Fibroblast of lung (primary cell): ENCODE measurements at regions not wholly inside any gene's neighbourhood (a gene's known extent, or its start where the extent isn't known, plus 50 kb on each side); places are given as distances from the start of the nearest gene placed in this dataset.

Experiments used
- DNase-seq, 2 donors: peaks; one replicate each; pipeline versions ENCODE4 v3.0.0 to v3.0.0-alpha.2; 2010; ENCODE audit warnings: low read depth in 2 of 2
- H2AFZ ChIP-seq: 2 replicates; pipeline ENCODE4 v1.5.1; 2012; ENCODE audit warnings: low read length, control low read depth, inconsistent platforms
- H3K27ac ChIP-seq: 2 replicates; pipeline ENCODE4 v1.5.1; 2011; ENCODE audit warnings: low read length, control low read depth; ENCODE audit not compliant: insufficient read depth
- H3K27me3 ChIP-seq: 2 replicates; pipeline ENCODE4 v1.5.1; 2011; ENCODE audit warnings: mild to moderate bottlenecking, low read length; ENCODE audit not compliant: control insufficient read depth, insufficient read depth
- H3K36me3 ChIP-seq: 2 replicates; pipeline ENCODE4 v1.5.1; 2011; ENCODE audit warnings: low read length; ENCODE audit not compliant: control insufficient read depth, insufficient read depth
- H3K4me1 ChIP-seq: 2 replicates; pipeline ENCODE4 v1.5.1; 2011; ENCODE audit warnings: low read length; ENCODE audit not compliant: control insufficient read depth, insufficient read depth; ENCODE audit errors: extremely low read depth
- H3K4me2 ChIP-seq: 2 replicates; pipeline ENCODE4 v1.5.1; 2011; ENCODE audit warnings: low read length, control low read depth; ENCODE audit not compliant: insufficient read depth; ENCODE audit errors: extremely low read depth
- H3K4me3 ChIP-seq, 4 experiments: fragments of 200-600 bp in 1 of 4; sonication (generic) in 1 of 4; replicated peaks in 1 of 4; 2 replicates each; pipeline ENCODE4 v1.5.1; 2011 to 2016; ENCODE audit warnings: low read length in 4 of 4, low read depth in 3 of 4, mild to moderate bottlenecking in 3 of 4, control low read depth in 2 of 4, inconsistent platforms in 1 of 4, mixed read lengths in 1 of 4; ENCODE audit not compliant: insufficient read depth in 1 of 4; ENCODE audit errors: control extremely low read depth in 1 of 4
- H3K79me2 ChIP-seq: 2 replicates; pipeline ENCODE4 v1.5.1; 2012; ENCODE audit warnings: mild to moderate bottlenecking, low read length, inconsistent platforms; ENCODE audit not compliant: control insufficient read depth, insufficient read depth
- H3K9ac ChIP-seq: 2 replicates; pipeline ENCODE4 v1.5.1; 2011; ENCODE audit warnings: mild to moderate bottlenecking, low read length, control low read depth; ENCODE audit not compliant: insufficient read depth
- H3K9me3 ChIP-seq: 2 replicates; pipeline ENCODE4 v1.5.1; 2012; ENCODE audit warnings: low read depth, low read length; ENCODE audit not compliant: control insufficient read depth, insufficient read depth
- H4K20me1 ChIP-seq: 2 replicates; pipeline ENCODE4 v1.5.1; 2011; ENCODE audit warnings: low read length; ENCODE audit not compliant: control insufficient read depth, insufficient read depth; ENCODE audit errors: extremely low read depth
- CTCF ChIP-seq, 2 donors: IDR thresholded peaks in 1 of 2; conservative IDR thresholded peaks in 1 of 2; 1 replicate in 1 of 2; 2 replicates in 1 of 2; pipeline ENCODE4 v1.5.1; 2011 to 2012; ENCODE audit warnings: low read length in 2 of 2, control low read depth in 1 of 2, inconsistent platforms in 1 of 2, low read depth in 1 of 2, mild to moderate bottlenecking in 1 of 2
- EZH2 ChIP-seq: IDR thresholded peaks from 2 replicates; pipeline ENCODE4 v1.5.1; 2012; ENCODE audit warnings: low read length, control low read depth, mild to moderate bottlenecking; ENCODE audit errors: missing control alignments

GRCh38 chr22:48511211-48511610 is 1316.5 kb downstream of the BRD1 start:
- no peaks in the 10 kb centered on the region for H4K20me1 ChIP-seq
- no peak overlapping the region for H3K4me2 ChIP-seq
- H3K4me3 ChIP-seq: no peak overlapping the region
- no peaks in the 10 kb centered on the region for H3K27me3 ChIP-seq
- no peaks in the 10 kb centered on the region for H3K79me2 ChIP-seq
- DNase-seq: no peak
- H2AFZ ChIP-seq: no peak overlapping the region
- H3K36me3 ChIP-seq: no peaks in the 10 kb centered on the region
- H3K27ac ChIP-seq: no peak overlapping the region
- no peak overlapping the region for H3K9ac ChIP-seq
- TF ChIP-seq EZH2 (no peak), CTCF (conservative IDR thresholded peaks at IDR 0.05 in 1 of 2, IDR thresholded peaks at IDR 0.05 in 1 of 2; ENCODE audit: low read depth in 1 of 2, low read length in 2 of 2) (no peak)
- no peaks in the 10 kb centered on the region for H3K9me3 ChIP-seq
- H3K4me1 ChIP-seq: no peaks in the 10 kb centered on the region

- DNase-seq: no peak
- no peak overlapping the region for H3K9ac ChIP-seq
- no peaks in the 10 kb centered on the region for H3K79me2 ChIP-seq
- no peak overlapping the region for H3K4me2 ChIP-seq
- no peaks in the 10 kb centered on the region for H3K4me1 ChIP-seq
- H3K36me3 ChIP-seq: no peaks in the 10 kb centered on the region
- H4K20me1 ChIP-seq: no peaks in the 10 kb centered on the region
- H3K9me3 ChIP-seq: no peaks in the 10 kb centered on the region
- H3K4me3 ChIP-seq: no peak overlapping the region
- no peak overlapping the region for H3K27ac ChIP-seq
- no peak overlapping the region for H2AFZ ChIP-seq
- TF ChIP-seq EZH2 (no peak), CTCF (conservative IDR thresholded peaks at IDR 0.05 in 1 of 2, IDR thresholded peaks at IDR 0.05 in 1 of 2; ENCODE audit: low read depth in 1 of 2, low read length in 2 of 2) (no peak)
- no peaks in the 10 kb centered on the region for H3K27me3 ChIP-seq
Observed at GRCh38 chr22:48510599-48510998, 1317.1 kb downstream of the BRD1 start.

DNA sequence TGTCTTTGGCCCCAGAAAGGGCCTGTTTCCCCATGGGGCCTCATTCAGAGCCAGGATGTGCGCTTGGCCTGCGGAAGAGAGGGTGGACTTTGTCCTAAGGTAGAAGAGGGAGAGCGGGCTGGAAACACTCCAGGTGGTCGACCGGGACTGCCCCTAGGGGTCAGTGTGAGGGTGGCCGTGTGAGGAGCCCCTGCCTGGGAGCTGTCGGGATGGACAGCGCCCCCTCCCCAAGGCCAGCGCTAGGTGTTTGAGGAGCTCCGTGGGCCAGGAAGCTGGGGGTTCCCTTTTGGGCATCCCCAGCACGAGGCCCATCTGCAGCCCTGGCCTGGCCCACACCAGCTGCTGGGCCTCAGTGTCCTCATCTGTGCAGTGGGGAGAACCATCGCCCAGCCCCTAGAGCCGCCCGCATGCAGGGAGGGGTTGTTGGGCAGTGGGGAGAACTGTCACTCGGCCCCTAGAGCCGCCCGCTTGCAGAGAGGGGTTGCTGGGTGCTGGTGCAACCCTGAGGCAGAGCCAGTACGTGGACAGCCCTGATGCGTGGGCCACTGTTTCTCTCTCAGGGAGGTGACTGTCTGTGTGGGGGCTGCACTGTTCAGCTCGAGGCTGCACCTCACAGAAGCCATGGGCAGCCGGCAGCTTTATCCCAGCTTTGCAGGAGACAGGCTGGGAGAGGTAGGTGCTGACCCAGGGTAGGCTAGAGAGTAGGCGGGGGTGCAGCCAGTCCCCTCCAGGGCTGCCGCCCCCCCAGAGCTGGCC is 1319.9 kb downstream of the BRD1 start:
- DNase-seq: no peak
- no peaks in the 10 kb centered on the region for H3K79me2 ChIP-seq
- no peaks in the 10 kb centered on the region for H3K4me1 ChIP-seq
- H3K9me3 ChIP-seq: no peaks in the 10 kb centered on the region
- TF ChIP-seq CTCF (conservative IDR thresholded peaks at IDR 0.05 in 1 of 2, IDR thresholded peaks at IDR 0.05 in 1 of 2; ENCODE audit: low read depth in 1 of 2, low read length in 2 of 2): no peak
- no peak for TF ChIP-seq EZH2
- no peak overlapping the region for H3K9ac ChIP-seq
- H3K36me3 ChIP-seq: no peaks in the 10 kb centered on the region
- H3K27ac ChIP-seq: no peak overlapping the region
- no peak overlapping the region for H2AFZ ChIP-seq
- H3K4me2 ChIP-seq: no peak overlapping the region
- H3K27me3 ChIP-seq: no peaks in the 10 kb centered on the region
- H3K4me3 ChIP-seq: no peak overlapping the region
- H4K20me1 ChIP-seq: no peaks in the 10 kb centered on the region
